ENCODE measurements at regions not wholly inside any gene's neighbourhood (a gene's known extent, or its start where the extent isn't known, plus 50 kb on each side); places are given as distances from the start of the nearest gene placed in this dataset.

DNA sequence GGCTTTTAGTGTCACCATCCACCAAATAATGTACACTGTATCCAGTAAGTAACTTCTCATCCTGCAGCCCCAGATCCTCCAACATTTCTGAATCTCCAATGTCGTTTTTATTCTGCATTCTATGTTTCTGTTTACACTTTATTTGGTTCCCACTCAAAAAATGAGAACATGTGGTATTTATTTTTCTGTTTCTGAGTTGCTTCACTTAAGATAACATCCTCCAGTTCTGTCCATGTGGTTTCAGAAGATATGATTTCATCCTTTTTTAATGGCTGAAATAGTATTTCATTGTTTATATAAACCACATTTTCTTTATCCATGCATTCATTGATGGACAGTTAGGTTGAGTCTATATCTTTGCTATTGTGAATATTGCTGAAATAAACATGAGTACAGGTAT lies 677.3 kb upstream of the FTMT start:
- no peak overlapping the region for H3K4me3 ChIP-seq (ENCODE audit: low read depth, poor library complexity, severe bottlenecking)
- WGBS, 2 donors: 13 to 26% methylated on average over 1 of the region's 1 CpG
- DNase-seq (ENCODE audit: low spot score in 2 of 2): no peak
- TF ChIP-seq, protein P1, sequence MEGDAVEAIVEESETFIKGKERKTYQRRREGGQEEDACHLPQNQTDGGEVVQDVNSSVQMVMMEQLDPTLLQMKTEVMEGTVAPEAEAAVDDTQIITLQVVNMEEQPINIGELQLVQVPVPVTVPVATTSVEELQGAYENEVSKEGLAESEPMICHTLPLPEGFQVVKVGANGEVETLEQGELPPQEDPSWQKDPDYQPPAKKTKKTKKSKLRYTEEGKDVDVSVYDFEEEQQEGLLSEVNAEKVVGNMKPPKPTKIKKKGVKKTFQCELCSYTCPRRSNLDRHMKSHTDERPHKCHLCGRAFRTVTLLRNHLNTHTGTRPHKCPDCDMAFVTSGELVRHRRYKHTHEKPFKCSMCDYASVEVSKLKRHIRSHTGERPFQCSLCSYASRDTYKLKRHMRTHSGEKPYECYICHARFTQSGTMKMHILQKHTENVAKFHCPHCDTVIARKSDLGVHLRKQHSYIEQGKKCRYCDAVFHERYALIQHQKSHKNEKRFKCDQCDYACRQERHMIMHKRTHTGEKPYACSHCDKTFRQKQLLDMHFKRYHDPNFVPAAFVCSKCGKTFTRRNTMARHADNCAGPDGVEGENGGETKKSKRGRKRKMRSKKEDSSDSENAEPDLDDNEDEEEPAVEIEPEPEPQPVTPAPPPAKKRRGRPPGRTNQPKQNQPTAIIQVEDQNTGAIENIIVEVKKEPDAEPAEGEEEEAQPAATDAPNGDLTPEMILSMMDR (IDR thresholded peaks at IDR 0.05): no peak
- TF ChIP-seq POLR2A (IDR thresholded peaks at IDR 0.05): no peak
- intact Hi-C loops (cut with DNase I; ENCODE audit: low total_unique reads): no loop called here

DNA sequence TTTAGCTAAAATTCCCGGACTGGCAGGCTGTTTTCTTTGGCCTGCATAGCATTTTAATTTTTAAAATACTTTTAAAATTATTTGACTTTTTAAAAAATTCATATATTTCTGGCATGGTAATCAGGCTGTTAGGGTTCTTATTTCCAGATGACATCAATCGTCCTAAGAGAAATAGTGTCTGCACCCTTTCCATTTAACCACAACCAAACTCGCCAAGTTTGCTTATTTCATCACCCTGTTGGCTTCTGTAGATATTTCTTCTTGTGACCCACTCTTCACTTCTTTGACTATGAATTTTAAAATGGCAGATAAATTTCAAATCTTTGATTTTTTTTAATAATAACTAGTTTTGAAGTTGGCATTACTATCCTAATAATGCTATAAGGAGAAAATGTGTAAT lies 675.7 kb upstream of the FTMT start:
- 64 to 73% methylated on average over 3 of the region's 3 CpGs for WGBS, 2 donors
- intact Hi-C loops (cut with DNase I; ENCODE audit: low total_unique reads): no loop called here
- no peak for TF ChIP-seq POLR2A (IDR thresholded peaks at IDR 0.05)
- TF ChIP-seq, protein P1 (IDR thresholded peaks at IDR 0.05): no peak
- no peak overlapping the region for H3K4me3 ChIP-seq (ENCODE audit: low read depth, poor library complexity, severe bottlenecking)
- DNase-seq (ENCODE audit: low spot score in 2 of 2): no peak

DNA sequence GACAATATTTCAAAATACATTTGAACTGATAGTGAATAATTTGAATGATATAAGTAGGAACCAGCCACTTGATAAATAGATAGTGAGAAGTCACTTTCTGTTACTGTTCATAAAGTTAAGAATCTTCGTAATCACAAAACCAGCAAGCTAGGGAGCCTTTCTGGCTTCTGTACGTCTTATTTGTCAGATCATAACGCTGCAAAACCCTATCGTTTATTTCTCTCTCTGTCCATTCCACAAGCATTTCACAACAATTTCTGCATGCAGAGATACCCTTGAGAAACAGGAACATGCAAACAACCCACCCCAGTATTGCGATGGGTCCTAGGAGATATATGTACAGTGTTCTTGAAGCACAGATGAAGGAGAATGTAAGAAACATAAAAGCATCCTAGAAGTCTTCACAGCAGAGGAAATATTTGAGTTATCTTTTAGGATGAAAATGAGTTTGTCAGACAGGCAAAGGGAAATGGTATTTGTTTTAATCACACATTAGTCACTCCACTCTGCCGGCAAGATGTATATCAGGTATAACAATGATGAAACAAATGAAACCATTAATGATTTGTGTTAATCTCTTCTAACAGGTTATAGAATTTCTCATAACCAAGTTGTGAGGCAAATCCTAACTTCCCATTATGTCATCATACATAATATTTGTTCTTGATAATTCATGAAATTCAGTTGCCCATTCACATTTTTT lies 668.7 kb upstream of the FTMT start:
- TF ChIP-seq, protein P1 (IDR thresholded peaks at IDR 0.05): no peak
- no peak for TF ChIP-seq POLR2A (IDR thresholded peaks at IDR 0.05)
- H3K4me3 ChIP-seq (ENCODE audit: low read depth, poor library complexity, severe bottlenecking): no peak overlapping the region
- intact Hi-C loops (cut with DNase I; ENCODE audit: low total_unique reads): no loop called here
- DNase-seq (ENCODE audit: low spot score in 2 of 2): no peak
- 77 to 79% methylated on average over 6 of the region's 6 CpGs for WGBS, 2 donors

DNA sequence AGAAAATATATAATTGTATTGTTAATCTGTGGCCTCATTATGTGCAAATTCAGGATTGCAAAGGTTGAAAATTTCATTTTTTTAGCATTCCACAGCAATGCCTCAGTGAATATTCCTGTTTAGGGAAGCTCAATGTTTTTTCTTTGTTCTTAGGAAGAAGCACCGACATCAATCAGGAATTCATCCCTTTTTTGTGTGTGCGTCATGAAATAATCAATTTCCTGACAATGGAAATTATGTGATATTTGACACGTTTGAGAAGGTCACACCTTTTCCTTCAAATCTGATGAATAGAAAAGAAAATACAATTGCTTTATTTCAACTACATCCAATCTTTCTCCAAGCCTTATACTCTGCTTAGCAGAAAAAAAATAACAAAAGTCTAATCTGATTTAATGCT lies 662.8 kb upstream of the FTMT start:
- no peak for TF ChIP-seq POLR2A (IDR thresholded peaks at IDR 0.05)
- DNase-seq (ENCODE audit: low spot score in 2 of 2): no peak
- H3K4me3 ChIP-seq (ENCODE audit: low read depth, poor library complexity, severe bottlenecking): no peak overlapping the region
- intact Hi-C loops (cut with DNase I; ENCODE audit: low total_unique reads): no loop called here
- WGBS, 2 donors: 70 to 73% methylated on average over 3 of the region's 3 CpGs

DNA sequence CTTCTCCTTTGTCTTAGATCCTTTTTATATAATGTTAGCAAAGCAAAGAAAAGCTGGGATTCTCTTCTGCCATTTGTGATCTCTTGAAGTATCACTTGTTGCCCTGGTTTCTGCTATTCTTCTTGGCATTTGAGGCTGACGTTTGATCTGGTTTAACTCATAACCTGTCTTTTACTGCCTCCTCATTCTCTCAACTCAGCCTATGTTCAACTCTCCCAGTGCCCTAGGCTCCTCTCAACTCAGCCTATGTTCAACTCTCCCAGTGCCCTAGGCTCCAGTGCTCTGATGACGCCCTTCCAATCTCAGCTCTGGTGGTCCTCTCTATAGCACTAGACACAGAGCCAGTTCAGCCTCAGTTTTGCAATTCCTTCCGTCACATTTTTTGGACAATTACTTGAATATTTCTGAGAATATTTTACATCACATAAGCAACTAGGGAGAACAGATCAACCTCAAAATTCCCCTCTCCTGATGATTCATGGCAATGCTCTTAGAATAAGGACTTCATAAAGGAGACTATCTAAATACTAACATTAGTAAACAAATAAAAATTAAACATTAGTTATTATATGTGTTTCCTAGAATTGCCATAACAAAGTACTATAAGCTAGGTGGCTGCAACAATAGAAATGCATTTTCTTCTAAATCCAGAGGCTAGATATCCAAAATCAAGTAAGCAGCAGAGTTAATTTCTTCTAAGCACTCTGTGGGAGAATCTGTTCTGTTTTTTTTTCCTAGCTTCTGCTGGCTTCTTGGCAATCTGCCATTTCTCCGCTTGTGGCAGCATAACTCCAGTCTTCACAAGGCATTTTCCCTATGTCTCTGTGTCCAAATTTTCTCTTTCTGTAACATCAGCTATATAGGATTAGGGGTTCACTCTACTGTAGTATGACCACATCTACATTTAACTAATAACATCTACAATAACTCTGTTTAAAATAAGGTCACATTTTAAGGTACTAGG lies 662.1 kb upstream of the FTMT start:
- no peak for DNase-seq (ENCODE audit: low spot score in 2 of 2)
- intact Hi-C loops (cut with DNase I; ENCODE audit: low total_unique reads): no loop called here
- WGBS, 2 donors: 28 to 33% methylated on average over 4 of the region's 4 CpGs
- no peak overlapping the region for H3K4me3 ChIP-seq (ENCODE audit: low read depth, poor library complexity, severe bottlenecking)
- no peak for TF ChIP-seq POLR2A (IDR thresholded peaks at IDR 0.05)
- TF ChIP-seq, protein P1 (IDR thresholded peaks at IDR 0.05): no peak

Data from lower leg skin (tissue), 4 donors.